ENCODE measurements at regions not wholly inside any gene's neighbourhood (a gene's known extent, or its start where the extent isn't known, plus 50 kb on each side); places are given as distances from the start of the nearest gene placed in this dataset.
"Not testable (repeated sequence)": the region's sequence is repeated elsewhere in the genome, so short reads cannot be mapped to it uniquely, and the experiment has no call there.

- DNase-seq = no peak
Measured at GRCh38 chr2:66014450-66014849, 420.5 kb upstream of the MEIS1 start.

- no peak for DNase-seq
Measured at GRCh38 chr2:66013456-66013855, 421.5 kb upstream of the MEIS1 start.

GRCh38 chr2:66003931-66004330, 431.0 kb upstream of the MEIS1 start:
- no peak for DNase-seq

GRCh38 chr2:66001538-66001937, 433.4 kb upstream of the MEIS1 start:
- no peak for DNase-seq

- no peak for DNase-seq
Measured at GRCh38 chr2:66000901-66001300, 434.0 kb upstream of the MEIS1 start.

GRCh38 chr2:65999796-66000195, 435.1 kb upstream of the MEIS1 start:
- DNase-seq = no peak

- DNase-seq = no peak
Measured at GRCh38 chr2:65999103-65999502, 435.8 kb upstream of the MEIS1 start.

- no peak for DNase-seq
Measured at GRCh38 chr2:65997961-65998360, 437.0 kb upstream of the MEIS1 start.

GRCh38 chr2:65992198-65992554, 442.7 kb upstream of the MEIS1 start:
- DNase-seq = no peak

- DNase-seq = no peak
Measured at GRCh38 chr2:65991381-65992197, 443.3 kb upstream of the MEIS1 start.

- no peak for DNase-seq
Measured at GRCh38 chr2:65985986-65986385, 448.9 kb upstream of the MEIS1 start.

GRCh38 chr2:65980531-65980930, 454.4 kb upstream of the MEIS1 start:
- no peak for DNase-seq

GRCh38 chr2:65979446-65979845, 455.5 kb upstream of the MEIS1 start:
- DNase-seq = no peak

- no peak for DNase-seq
Measured at GRCh38 chr2:65974067-65974723, 460.7 kb upstream of the MEIS1 start.

- DNase-seq = no peak
Measured at GRCh38 chr2:65969161-65969560, 465.8 kb upstream of the MEIS1 start.

- not testable (repeated sequence) for DNase-seq
Measured at GRCh38 chr2:65963303-65963702, 471.6 kb upstream of the MEIS1 start.

- no peak for DNase-seq
Measured at GRCh38 chr2:65960953-65961352, 474.0 kb upstream of the MEIS1 start.

GRCh38 chr2:65957886-65958285, 477.0 kb upstream of the MEIS1 start:
- DNase-seq = no peak

GRCh38 chr2:65957454-65957853, 477.5 kb upstream of the MEIS1 start:
- DNase-seq = no peak

GRCh38 chr2:65955259-65955658, 479.7 kb upstream of the MEIS1 start:
- no peak for DNase-seq

- no peak for DNase-seq
Measured at GRCh38 chr2:65952966-65953761, 481.8 kb upstream of the MEIS1 start.

GRCh38 chr2:65944213-65944612, 490.7 kb upstream of the MEIS1 start:
- no peak for DNase-seq

- no peak for DNase-seq
Measured at GRCh38 chr2:65943099-65943786, 491.7 kb upstream of the MEIS1 start.
